B cell (primary cell): ENCODE measurements at regions not wholly inside any gene's neighbourhood (a gene's known extent, or its start where the extent isn't known, plus 50 kb on each side); places are given as distances from the start of the nearest gene placed in this dataset.

Experiments used
- ATAC-seq: fragments of 200-7000 bp; cut with Tn5 transposase; one replicate; pipeline ENCODE4 v1.10.0; 2021; ENCODE audit warnings: low read depth, mild to moderate bottlenecking, moderate number of reproducible peaks, moderate library complexity
- CTCF ChIA-PET: fragments of 350-600 bp; sonication (Branson Sonifier 250); formaldehyde crosslinking; loops from one replicate; lab custom pipeline; 2021; ENCODE audit warnings: antibody characterized with exemption, inconsistent platforms; lab: Charles Lee
- POLR2A ChIA-PET: fragments of 350-600 bp; sonication (Branson Sonifier 250); formaldehyde crosslinking; loops from one replicate; lab custom pipeline; 2021; ENCODE audit warnings: antibody characterized with exemption; lab: Charles Lee
- DNase-seq: peaks from one replicate; pipeline ENCODE4 v3.0.0; 2013
- H2AFZ ChIP-seq: 2 replicates; pipeline ENCODE4 v1.6.1; 2012; ENCODE audit warnings: mild to moderate bottlenecking, low read depth, low read length; ENCODE audit not compliant: insufficient read depth, poor library complexity, severe bottlenecking
- H3K27ac ChIP-seq, 2 donors: 1 replicate in 1 of 2; 2 replicates in 1 of 2; pipeline ENCODE4 v1.5.1; 2012 to 2013; ENCODE audit warnings: low read length in 2 of 2, mild to moderate bottlenecking in 2 of 2, moderate library complexity in 1 of 2
- H3K27me3 ChIP-seq, 4 experiments: fragments of 200-600 bp in 1 of 4; sonication (generic) in 1 of 4; replicated peaks in 1 of 4; 1 replicate in 2 of 4; 2 replicates in 2 of 4; pipeline versions ENCODE4 v1.6.1 to v1.7.0; 2013 to 2016; ENCODE audit warnings: low read length in 3 of 4, mild to moderate bottlenecking in 2 of 4, mixed read lengths in 1 of 4, moderate library complexity in 1 of 4; ENCODE audit not compliant: insufficient read depth in 4 of 4, control insufficient read depth in 3 of 4; ENCODE audit errors: control extremely low read depth in 1 of 4
- H3K36me3 ChIP-seq, 2 experiments: replicated peaks in 1 of 2; 1 replicate in 1 of 2; 2 replicates in 1 of 2; pipeline versions ENCODE4 v1.6.1 to v1.7.1; 2013; ENCODE audit warnings: low read length in 1 of 2; ENCODE audit not compliant: insufficient read depth in 2 of 2, control insufficient read depth in 1 of 2; ENCODE audit errors: control extremely low read depth in 1 of 2, extremely low read depth in 1 of 2
- H3K4me1 ChIP-seq, 2 donors: fragments of 200-600 bp in 1 of 2; sonication (generic) in 1 of 2; 1 replicate in 1 of 2; 2 replicates in 1 of 2; pipeline versions ENCODE4 v1.5.1 to v1.6.1; 2013 to 2017; ENCODE audit warnings: low read length in 2 of 2; ENCODE audit not compliant: control insufficient read depth in 2 of 2, insufficient read depth in 2 of 2
- H3K4me2 ChIP-seq: replicated peaks from 2 replicates; pipeline ENCODE3; 2012; ENCODE audit warnings: mild to moderate bottlenecking, low read depth, low read length; ENCODE audit not compliant: poor library complexity, severe bottlenecking
- H3K4me3 ChIP-seq, 5 experiments: fragments of 200-600 bp in 1 of 5; sonication (generic) in 1 of 5; 1 replicate in 3 of 5; 2 replicates in 2 of 5; pipeline versions ENCODE4 v1.5.1 to v1.7.0; 2011 to 2016; ENCODE audit warnings: low read length in 4 of 5, mild to moderate bottlenecking in 4 of 5, low read depth in 2 of 5, control low read depth in 1 of 5, moderate library complexity in 1 of 5; ENCODE audit not compliant: insufficient read depth in 1 of 5; ENCODE audit errors: control extremely low read depth in 1 of 5, extremely low read depth in 1 of 5
- H3K79me2 ChIP-seq: fragments of 200-600 bp; sonication (generic); one replicate; pipeline ENCODE4 v1.6.0; 2016; ENCODE audit warnings: low read length; ENCODE audit not compliant: control insufficient read depth, insufficient read depth
- H3K9ac ChIP-seq: fragments of 200-600 bp; sonication (generic); 2 replicates; pipeline ENCODE4 v1.6.1; 2017; ENCODE audit warnings: mild to moderate bottlenecking, low read length, moderate library complexity
- H3K9me3 ChIP-seq, 3 donors: one replicate each; pipeline versions ENCODE4 v1.6.1 to v1.7.1; 2013; ENCODE audit warnings: low read length in 2 of 3; ENCODE audit not compliant: control insufficient read depth in 2 of 3, insufficient read depth in 1 of 3; ENCODE audit errors: control extremely low read depth in 1 of 3
- H4K20me1 ChIP-seq: 2 replicates; pipeline ENCODE4 v1.6.0; 2012; ENCODE audit warnings: mild to moderate bottlenecking, low read length; ENCODE audit not compliant: insufficient read depth, control insufficient read depth, poor library complexity, severe bottlenecking
- H3K27ac Mint-ChIP-seq: one replicate; pipeline ENCODE4 v1.8.0; 2021; ENCODE audit warnings: mixed read lengths
- H3K27me3 Mint-ChIP-seq: one replicate; pipeline ENCODE4 v1.8.0; 2021; ENCODE audit warnings: mixed read lengths
- H3K4me1 Mint-ChIP-seq: one replicate; pipeline ENCODE4 v1.8.0; 2021; ENCODE audit warnings: mixed read lengths
- H3K4me3 Mint-ChIP-seq: one replicate; pipeline ENCODE4 v1.8.0; 2021; ENCODE audit warnings: mixed read lengths
- H3K9me3 Mint-ChIP-seq: one replicate; pipeline ENCODE4 v1.8.0; 2022; ENCODE audit warnings: mixed read lengths; ENCODE audit not compliant: insufficient read depth
- CTCF ChIP-seq: fragments of 200-600 bp; IDR thresholded peaks from one replicate; pipeline ENCODE4 v1.8.0; 2022; ENCODE audit warnings: antibody characterized with exemption, mild to moderate bottlenecking
- EZH2 ChIP-seq: IDR thresholded peaks from 2 replicates; pipeline ENCODE4 v1.6.1; 2012; ENCODE audit warnings: borderline replicate concordance, low read depth, mild to moderate bottlenecking, moderate library complexity, low read length; ENCODE audit not compliant: insufficient read depth, poor library complexity, severe bottlenecking
- WGBS: methylation state at CpG from one replicate; pipeline ENCODE4 v1.1.5; 2013; ENCODE audit warnings: missing lambda C conversion rate; ENCODE audit not compliant: insufficient coverage; 5-methylcytosine and 5-hydroxymethylcytosine counted together
- intact Hi-C: fragments of 100-400 bp; cut with micrococcal nuclease; formaldehyde crosslinking; loops from one replicate; pipeline ENCODE4 v1.10.0; 2022

GRCh38 chr12:75783093-75783877 is 248.3 kb downstream of the PHLDA1 start:
- Histone ChIP-seq H3K79me2 (no peaks in the 10 kb centered on the region), H3K27me3 (peaks cover 0 to 7% (median 0%) of the 10 kb centered on the region in 4 experiments), H3K36me3 (no peaks in the 10 kb centered on the region), H3K9me3 (no peaks in the 10 kb centered on the region), H3K4me3 (no peak overlapping the region), H3K4me1 (no peaks in the 10 kb centered on the region), H3K4me2 (no peak overlapping the region), H4K20me1 (no peaks in the 10 kb centered on the region), H3K27ac (no peak overlapping the region), H3K9ac (no peak overlapping the region), H2AFZ (no peak overlapping the region)
- Mint-ChIP-seq H3K27ac (no peak overlapping the region), H3K4me1 (no peaks in the 10 kb centered on the region), H3K9me3 (no peaks in the 10 kb centered on the region), H3K27me3 (peaks cover 13% of the 10 kb centered on the region), H3K4me3 (no peak overlapping the region)
- intact Hi-C loops: no loop called here
- TF ChIP-seq CTCF (no peak), EZH2 (no peak)
- CTCF ChIA-PET: interaction anchor here (0.8 kb wide), 1 partner anchor 33 kb away, joined by 3 read pairs; no protein-coding TSS in a partner anchor
- POLR2A ChIA-PET: no interaction called here
- no peak for ATAC-seq
- no peak for DNase-seq
- WGBS: 76% methylated on average over 8 of the region's 8 CpGs

GRCh38 chr12:75782069-75782581 is 249.5 kb downstream of the PHLDA1 start:
- TF ChIP-seq EZH2 (no peak), CTCF (no peak)
- no CpG with 5 or more reads among the region's 4 CpGs for WGBS
- no peak overlapping the region for H3K4me2 ChIP-seq

More at GRCh38 chr12:75782069-75782581, 249.5 kb downstream of the PHLDA1 start:
- POLR2A ChIA-PET: no interaction called here
- H3K79me2 ChIP-seq: no peaks in the 10 kb centered on the region
- H2AFZ ChIP-seq: no peak overlapping the region
- no peaks in the 10 kb centered on the region for H4K20me1 ChIP-seq
- H3K4me1 ChIP-seq: no peaks in the 10 kb centered on the region
- no peaks in the 10 kb centered on the region for H3K4me1 Mint-ChIP-seq
- DNase-seq (no peak), ATAC-seq (no peak)
- intact Hi-C loops: no loop called here
- H3K9ac ChIP-seq: no peak overlapping the region
- no peak overlapping the region for H3K4me3 ChIP-seq
- H3K27ac ChIP-seq: no peak overlapping the region
- H3K27me3 ChIP-seq: peaks cover 0 to 7% (median 0%) of the 10 kb centered on the region in 4 experiments
- H3K27ac Mint-ChIP-seq: no peak overlapping the region
- H3K27me3 Mint-ChIP-seq: peaks cover 17% of the 10 kb centered on the region
- no peaks in the 10 kb centered on the region for H3K9me3 ChIP-seq
- H3K9me3 Mint-ChIP-seq: no peaks in the 10 kb centered on the region
- CTCF ChIA-PET: no interaction called here
- no peaks in the 10 kb centered on the region for H3K36me3 ChIP-seq
- no peak overlapping the region for H3K4me3 Mint-ChIP-seq
